Left colon (tissue), 2 donors: ENCODE measurements at regions not wholly inside any gene's neighbourhood (a gene's known extent, or its start where the extent isn't known, plus 50 kb on each side); places are given as distances from the start of the nearest gene placed in this dataset.

Experiments used
- ATAC-seq: fragments of 200-7000 bp; cut with Tn5 transposase; one replicate; pipeline ENCODE4 v1.9.1; 2020; ENCODE audit warnings: mild to moderate bottlenecking, moderate library complexity
- DNase-seq, 2 donors: peaks; one replicate each; pipeline ENCODE4 v3.0.0-alpha.2; 2020
- intact Hi-C, 2 donors: fragments of 100-400 bp; cut with DNase I in 1 of 2; cut with micrococcal nuclease in 1 of 2; formaldehyde crosslinking; loops; one replicate each; pipeline versions ENCODE4 v1.11.2 to v1.14.0; 2022; cut with DNase I, micrococcal nuclease
- donor health status: DM: no; HTN: no; CAD: no.
- donor health status: DM: yes; HTN: yes; CAD: no.

DNA sequence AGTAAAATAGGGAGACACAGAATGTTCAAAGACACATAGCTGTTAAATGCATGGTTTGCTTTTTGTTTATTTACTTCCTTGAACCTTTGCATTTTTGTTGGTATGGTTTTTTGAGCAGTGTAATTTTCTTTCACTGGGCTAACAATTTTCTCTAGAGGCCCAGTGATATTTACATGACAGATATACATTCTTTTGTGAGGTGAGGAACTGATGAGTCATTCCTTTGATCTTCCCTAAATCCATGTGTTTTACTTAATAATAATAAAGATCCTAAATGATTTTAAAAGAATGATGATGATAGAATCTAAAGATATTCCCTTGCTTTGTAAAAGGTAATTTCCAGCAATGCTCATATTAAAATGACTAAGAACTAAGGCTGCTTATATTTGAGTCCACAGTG lies 188.5 kb upstream of the ANK3 start:
- DNase-seq (no peak), ATAC-seq (no peak)
- intact Hi-C loops: no loop called here

DNA sequence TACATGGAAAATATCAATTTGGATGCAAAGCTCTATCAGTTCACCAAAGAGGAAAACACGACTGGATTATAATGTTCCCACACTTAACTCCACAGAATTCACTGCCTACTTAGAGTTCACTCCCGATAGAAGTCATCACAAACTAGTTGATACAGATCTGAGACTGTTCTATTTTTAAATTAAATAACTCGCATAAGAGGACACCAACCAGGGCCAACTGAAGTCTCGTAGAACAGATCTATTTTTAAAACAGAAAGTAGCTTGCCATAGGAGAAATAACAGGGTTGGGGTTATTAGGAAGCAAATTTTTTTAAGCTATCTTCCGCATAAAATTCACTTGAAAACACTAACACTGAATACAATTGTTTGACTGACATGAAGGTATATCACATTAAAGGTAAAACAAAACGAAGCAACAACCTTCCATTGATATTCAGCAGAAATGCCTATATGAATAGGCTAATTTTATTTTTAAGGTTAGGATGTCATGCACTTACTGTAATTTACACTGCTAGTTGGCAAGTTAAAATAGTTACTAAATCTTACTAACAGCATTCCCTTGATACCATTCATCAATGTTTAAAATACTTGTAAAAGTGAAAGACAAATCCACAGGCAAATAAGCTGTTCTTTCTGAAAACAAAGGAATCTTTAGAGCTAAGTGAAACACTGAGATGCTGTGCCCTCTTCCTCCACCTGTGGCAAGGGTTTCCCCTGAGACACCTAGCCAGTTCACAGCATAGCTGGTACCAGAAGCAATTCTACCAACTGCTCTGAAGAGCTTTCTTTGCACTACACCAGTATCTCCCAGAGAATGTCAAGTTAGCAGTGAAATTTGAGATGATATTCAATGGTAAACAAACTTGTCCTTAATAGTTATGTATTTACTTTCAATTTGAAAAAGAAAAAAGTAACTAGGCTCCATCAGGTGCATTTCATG lies 186.7 kb upstream of the ANK3 start:
- DNase-seq (no peak), ATAC-seq (no peak)
- intact Hi-C loops: no loop called here

DNA sequence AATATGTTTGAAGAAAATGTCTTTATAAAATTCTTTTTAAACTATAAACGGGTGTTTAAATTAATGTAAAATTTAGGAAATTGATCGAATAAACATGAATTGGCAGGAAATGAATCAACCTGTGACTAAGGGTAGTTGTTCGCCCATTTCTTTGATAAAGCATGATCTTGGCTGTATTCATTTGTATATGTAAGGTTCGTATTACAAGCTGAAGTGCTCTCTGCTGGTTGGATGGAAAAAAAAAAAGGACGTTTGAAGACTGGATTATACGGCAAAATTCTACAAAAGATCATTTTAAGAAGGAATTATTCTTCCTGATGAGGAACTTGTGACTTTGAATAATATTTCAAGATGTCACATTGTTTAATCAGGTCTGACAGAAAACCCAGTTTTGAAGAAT lies 185.4 kb upstream of the ANK3 start:
- DNase-seq (no peak), ATAC-seq (no peak)
- intact Hi-C loops: no loop called here

DNA sequence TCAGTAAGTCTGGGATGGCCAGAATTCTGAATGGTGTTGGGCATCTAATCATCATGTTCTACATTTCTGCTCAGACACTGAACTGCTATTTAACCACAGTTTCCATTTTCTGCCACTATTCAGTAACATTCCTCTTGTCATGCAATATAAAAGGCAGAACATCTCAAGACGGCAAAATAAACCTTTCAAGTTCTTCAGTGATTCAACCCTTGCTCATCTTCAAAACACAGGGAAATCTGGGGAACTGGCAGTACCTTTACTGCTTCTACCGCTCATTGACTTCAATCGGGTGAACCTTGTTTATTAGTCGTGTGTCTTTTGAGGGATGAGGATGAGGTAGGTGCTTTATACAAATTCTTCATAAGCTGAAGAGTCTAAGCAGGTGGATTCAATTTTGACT lies 184.7 kb upstream of the ANK3 start:
- ATAC-seq: no peak
- intact Hi-C loops: no loop called here

GRCh38 chr10:60573336-60573735 lies 183.7 kb upstream of the ANK3 start:
- ATAC-seq (no peak), DNase-seq (no peak)
- intact Hi-C loops: no loop called here

More for the DNA sequence above, 184.7 kb upstream of the ANK3 start:
- DNase-seq: no peak

DNA sequence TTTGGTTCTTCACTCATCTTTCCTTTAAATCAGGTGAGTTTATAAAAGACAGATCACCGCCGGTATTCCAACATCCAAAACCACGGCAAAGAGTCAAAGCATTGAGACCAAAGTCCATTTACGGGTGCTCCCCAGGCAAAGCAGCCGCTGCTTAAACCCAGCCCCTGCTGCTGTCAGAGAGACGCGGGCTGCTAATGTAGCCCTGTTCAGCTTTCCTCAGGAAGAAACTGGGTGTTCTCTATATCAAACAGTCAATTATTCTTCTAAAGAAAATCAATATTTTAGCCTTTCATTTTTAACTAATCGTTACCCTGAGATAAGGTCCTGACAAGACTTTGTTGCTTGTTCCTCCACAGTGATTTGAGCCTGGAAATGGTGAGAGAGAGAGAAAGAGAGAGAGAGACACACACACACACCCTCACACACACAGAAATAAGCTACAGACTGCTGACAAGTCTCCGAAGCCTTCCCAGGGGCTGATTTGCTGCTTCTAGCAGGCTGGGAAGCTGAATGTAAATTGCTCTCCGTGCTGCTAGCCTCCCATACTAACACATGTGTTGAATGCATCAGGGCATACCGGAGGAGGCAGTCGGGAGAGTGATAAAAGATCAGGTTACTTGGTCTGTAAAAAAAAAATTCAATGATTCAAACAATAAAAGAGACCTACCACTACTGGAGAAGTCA lies 183.0 kb upstream of the ANK3 start:
- DNase-seq: peak in 1 of 2 donors; percentile 42
- peak; percentile 94 for ATAC-seq
- intact Hi-C loops: no loop called here

DNA sequence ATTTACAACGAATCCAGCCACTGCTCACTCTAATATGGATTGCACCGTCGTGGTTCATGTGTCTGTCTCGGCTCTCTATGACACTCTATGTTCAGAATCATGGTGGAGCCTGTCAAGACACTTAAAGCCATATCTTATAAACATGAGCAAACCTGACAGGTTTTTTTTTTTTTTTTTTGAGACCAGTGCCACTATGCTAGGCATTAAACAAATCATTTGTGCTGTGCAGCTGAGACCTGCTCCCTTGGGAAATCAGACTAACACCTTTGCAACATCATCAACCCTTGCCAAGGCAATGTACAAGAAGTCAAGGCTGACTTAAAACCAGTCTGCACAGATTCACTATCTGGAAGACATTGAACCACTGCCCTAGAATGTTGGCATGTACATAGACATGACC lies 181.2 kb upstream of the ANK3 start:
- no peak for ATAC-seq
- no peak for DNase-seq
- intact Hi-C loops: no loop called here

DNA sequence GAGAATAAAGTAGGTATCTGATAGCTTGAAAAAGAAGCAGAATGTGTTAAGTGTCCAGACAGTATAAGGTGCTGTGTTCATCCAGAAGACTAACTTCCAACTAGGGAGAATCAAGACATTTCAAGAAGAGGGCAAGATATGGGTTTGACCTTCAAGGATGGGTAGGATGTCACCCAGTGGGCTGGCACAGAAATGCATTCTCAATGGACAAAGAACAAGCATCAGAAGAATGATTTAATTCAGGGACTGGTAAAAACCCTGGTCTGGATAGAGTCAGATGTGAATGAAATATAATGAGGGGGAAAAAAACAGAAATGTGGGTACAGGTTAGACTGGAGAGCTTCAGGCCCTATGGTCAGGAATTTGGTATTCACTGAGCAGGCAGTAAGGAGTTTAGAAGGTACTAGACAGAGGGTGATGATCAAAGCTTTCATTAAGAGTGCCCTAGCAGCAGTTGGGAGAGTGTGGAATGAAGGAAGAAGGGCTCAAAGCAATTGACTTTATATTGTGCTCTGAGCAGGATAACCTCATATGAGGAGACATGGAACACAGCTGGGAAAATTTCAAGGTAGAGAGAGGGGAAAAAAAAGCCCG lies 180.7 kb upstream of the ANK3 start:
- intact Hi-C loops: no loop called here
- DNase-seq (no peak), ATAC-seq (no peak)

GRCh38 chr10:60569681-60570080 lies 180.0 kb upstream of the ANK3 start:
- DNase-seq (no peak), ATAC-seq (no peak)
- intact Hi-C loops: no loop called here

GRCh38 chr10:60566096-60566495 lies 176.4 kb upstream of the ANK3 start:
- DNase-seq (no peak), ATAC-seq (no peak)
- intact Hi-C loops: no loop called here

GRCh38 chr10:60565492-60565891 lies 175.8 kb upstream of the ANK3 start:
- no peak for ATAC-seq
- intact Hi-C loops: no loop called here
- no peak for DNase-seq

GRCh38 chr10:60564475-60564874 lies 174.8 kb upstream of the ANK3 start:
- intact Hi-C loops: no loop called here
- DNase-seq (no peak), ATAC-seq (no peak)

DNA sequence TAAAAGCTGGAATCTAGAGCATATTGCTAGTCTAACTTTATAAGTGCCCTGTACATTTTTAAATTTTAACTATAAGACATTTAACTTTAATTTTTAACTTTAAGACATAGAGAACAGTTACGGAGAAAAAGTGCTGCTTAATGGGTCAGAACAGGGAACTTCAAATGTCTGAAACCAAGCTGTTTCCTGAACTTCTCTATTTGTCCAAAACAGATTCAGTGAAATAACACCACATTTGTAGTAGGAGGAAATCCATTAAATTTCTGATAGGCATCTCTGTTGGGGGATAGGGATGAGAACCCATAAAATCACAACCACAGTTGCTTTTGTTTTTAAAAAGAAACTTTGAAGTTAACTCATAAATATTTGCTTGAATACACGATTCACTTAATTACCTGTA lies 170.8 kb upstream of the ANK3 start:
- ATAC-seq (no peak), DNase-seq (no peak)
- intact Hi-C loops: no loop called here

GRCh38 chr10:60555700-60556099 lies 166.0 kb upstream of the ANK3 start:
- DNase-seq (no peak), ATAC-seq (no peak)
- intact Hi-C loops: no loop called here

GRCh38 chr10:60549686-60550085 lies 160.0 kb upstream of the ANK3 start:
- intact Hi-C loops: no loop called here
- DNase-seq (no peak), ATAC-seq (peak; percentile 89)

DNA sequence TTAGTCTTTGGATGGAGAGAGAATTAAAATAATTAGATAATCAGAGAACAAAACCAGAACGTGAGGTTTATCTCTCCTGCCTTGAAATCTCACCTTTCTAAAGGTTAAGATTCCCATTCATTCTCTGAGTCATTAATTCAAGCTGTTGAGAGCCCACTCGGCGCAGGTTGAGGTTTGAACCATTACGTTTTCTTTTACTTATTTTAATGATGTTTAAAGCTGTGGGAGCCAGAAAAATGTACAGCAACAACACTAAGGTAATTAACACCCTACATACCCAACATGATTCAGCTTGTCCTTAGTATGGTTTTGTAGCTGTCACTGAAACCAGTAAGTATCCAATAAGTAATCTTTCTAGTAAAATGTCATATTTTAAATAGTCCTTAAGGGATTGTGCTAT lies 153.0 kb upstream of the ANK3 start:
- no peak for DNase-seq
- intact Hi-C loops: no loop called here

GRCh38 chr10:60541451-60541850 lies 151.8 kb upstream of the ANK3 start:
- DNase-seq: no peak
- intact Hi-C loops: no loop called here
- ATAC-seq: no peak

More for the DNA sequence above, 153.0 kb upstream of the ANK3 start:
- ATAC-seq: no peak

- DNase-seq (no peak), ATAC-seq (no peak)
- intact Hi-C loops: no loop called here
These were observed 148.0 kb upstream of the ANK3 start for GRCh38 chr10:60537697-60538096.

DNA sequence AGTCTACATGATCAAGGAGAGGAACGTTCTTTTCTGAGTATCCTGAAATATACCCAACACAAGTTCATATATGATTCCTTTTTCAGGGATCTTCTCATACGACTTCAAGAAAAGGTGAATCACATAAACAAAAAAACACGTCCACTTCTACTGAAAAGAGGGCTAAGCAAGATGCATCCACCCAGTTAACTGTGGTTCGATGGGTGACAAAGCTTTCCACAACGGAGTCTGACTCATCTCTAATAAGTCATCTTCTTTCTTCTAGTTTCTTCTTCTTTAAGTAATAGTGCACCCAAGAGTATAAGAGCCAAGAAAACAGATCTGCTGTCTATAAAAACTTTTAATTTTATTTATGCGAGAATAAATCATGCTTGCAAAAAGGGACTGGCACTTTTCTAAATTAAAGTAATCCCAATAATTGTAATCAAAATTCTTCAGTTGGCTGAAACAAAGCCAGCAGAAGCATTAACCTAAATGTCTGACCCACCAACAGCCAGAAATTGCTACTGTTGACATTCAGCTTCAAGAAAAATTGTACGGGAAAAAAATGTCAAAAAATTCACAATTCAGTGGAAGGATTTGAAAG lies 146.9 kb upstream of the ANK3 start:
- ATAC-seq (no peak), DNase-seq (no peak)
- intact Hi-C loops: no loop called here

DNA sequence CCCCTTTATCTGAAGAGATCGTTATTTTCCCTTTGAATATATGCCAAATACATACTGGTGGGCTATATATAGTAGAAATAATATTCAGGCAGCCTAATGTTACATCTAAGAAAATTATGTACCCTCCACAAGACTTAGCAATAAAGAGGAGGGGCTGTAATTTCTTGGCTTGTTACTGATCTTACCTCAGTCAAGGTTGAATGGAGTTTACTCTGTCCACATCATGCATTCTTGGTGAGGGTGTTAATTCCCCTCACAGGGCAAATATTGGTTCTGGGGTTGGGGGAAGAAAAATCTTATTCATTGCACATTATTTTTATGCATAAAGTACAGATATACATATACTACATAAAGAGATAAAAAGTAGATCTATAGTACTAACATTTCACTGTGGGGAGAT lies 145.8 kb upstream of the ANK3 start:
- intact Hi-C loops: no loop called here
- ATAC-seq (no peak), DNase-seq (no peak)
